H1 (cell line): ENCODE measurements at regions not wholly inside any gene's neighbourhood (a gene's known extent, or its start where the extent isn't known, plus 50 kb on each side); places are given as distances from the start of the nearest gene placed in this dataset.

Experiments used
- CTCF ChIA-PET: fragments of 300-600 bp; sonication (Branson Sonifier 250); formaldehyde crosslinking; loops from one replicate; lab custom pipeline; 2021; ENCODE audit not compliant: partially characterized antibody; lab: Charles Lee
- POLR2A ChIA-PET: fragments of 300-600 bp; sonication (Branson Sonifier 250); formaldehyde crosslinking; loops from one replicate; lab custom pipeline; 2021; ENCODE audit warnings: inconsistent platforms; ENCODE audit not compliant: partially characterized antibody; lab: Charles Lee
- DNase-seq, 2 experiments: peaks; one replicate each; pipeline versions ENCODE4 v3.0.0 to v3.0.0-alpha.2; 2010 to 2022; ENCODE audit warnings: low spot score in 2 of 2, low read depth in 1 of 2, mixed read lengths in 1 of 2
- FAIRE-seq: peaks from 2 replicates; lab custom pipeline; 2011; peaks lifted over from hg19 to GRCh38; lab: Jason Lieb, UNC
- H2AFZ ChIP-seq: 2 replicates; pipeline ENCODE4 v1.8.1; 2012; ENCODE audit warnings: low read length, inconsistent platforms
- H2AK5ac ChIP-seq: 2 replicates; pipeline ENCODE4 v1.6.1; 2013; ENCODE audit warnings: low read depth, low read length
- H2BK120ac ChIP-seq: replicated peaks from 2 replicates; pipeline ENCODE3; 2013; ENCODE audit warnings: low read depth, low read length, inconsistent platforms
- H2BK12ac ChIP-seq: 2 replicates; pipeline ENCODE4 v1.6.1; 2013; ENCODE audit warnings: low read depth, low read length
- H2BK15ac ChIP-seq: 2 replicates; pipeline ENCODE4 v1.6.1; 2013; ENCODE audit warnings: low read length
- H2BK20ac ChIP-seq: 2 replicates; pipeline ENCODE4 v1.6.1; 2013; ENCODE audit warnings: low read length
- H2BK5ac ChIP-seq: 2 replicates; pipeline ENCODE4 v1.6.1; 2013; ENCODE audit warnings: low read depth, low read length
- H3K14ac ChIP-seq: 2 replicates; pipeline ENCODE4 v1.6.1; 2013; ENCODE audit warnings: inconsistent platforms; ENCODE audit not compliant: insufficient read length
- H3K18ac ChIP-seq: 2 replicates; pipeline ENCODE4 v1.6.1; 2013; ENCODE audit warnings: low read length; ENCODE audit errors: extremely low read depth
- H3K23ac ChIP-seq: 2 replicates; pipeline ENCODE4 v1.6.1; 2013; ENCODE audit warnings: inconsistent platforms; ENCODE audit not compliant: insufficient read length
- H3K23me2 ChIP-seq: 2 replicates; pipeline ENCODE4 v1.6.1; 2013; ENCODE audit warnings: low read depth, low read length
- H3K27ac ChIP-seq: 2 replicates; pipeline ENCODE4 v1.6.1; 2011; ENCODE audit warnings: low read depth, low read length, inconsistent platforms
- H3K27me3 ChIP-seq, 4 experiments: replicated peaks in 1 of 4; 1 replicate in 1 of 4; 2 replicates in 3 of 4; pipeline versions ENCODE4 v1.6.1 to v1.8.1; 2011 to 2013; ENCODE audit warnings: low read length in 3 of 4, mild to moderate bottlenecking in 3 of 4, inconsistent platforms in 2 of 4, mixed read lengths in 2 of 4, moderate library complexity in 1 of 4; ENCODE audit not compliant: control insufficient read depth in 3 of 4, insufficient read depth in 3 of 4; ENCODE audit errors: extremely low read depth in 1 of 4
- H3K36me3 ChIP-seq, 4 experiments: 2 replicates each; pipeline versions ENCODE4 v1.6.1 to v1.8.1; 2011 to 2013; ENCODE audit warnings: mild to moderate bottlenecking in 4 of 4, low read length in 3 of 4, moderate library complexity in 2 of 4, control low read depth in 1 of 4, inconsistent platforms in 1 of 4; ENCODE audit not compliant: insufficient read depth in 4 of 4, control insufficient read depth in 2 of 4
- H3K4ac ChIP-seq: replicated peaks from 2 replicates; pipeline ENCODE3; 2013; ENCODE audit warnings: low read length, low read depth, mixed read lengths, inconsistent platforms; ENCODE audit not compliant: insufficient read length
- H3K4me1 ChIP-seq, 4 experiments: replicated peaks in 1 of 4; 1 replicate in 1 of 4; 2 replicates in 3 of 4; pipeline versions ENCODE4 v1.6.1 to v1.8.1; 2011 to 2013; ENCODE audit warnings: low read length in 3 of 4, inconsistent platforms in 2 of 4, mixed read lengths in 1 of 4; ENCODE audit not compliant: insufficient read depth in 4 of 4, control insufficient read depth in 3 of 4
- H3K4me2 ChIP-seq, 2 experiments: 2 replicates each; pipeline versions ENCODE4 v1.6.1 to v1.8.1; 2011 to 2013; ENCODE audit warnings: low read depth in 2 of 2, low read length in 2 of 2, control low read depth in 1 of 2, inconsistent platforms in 1 of 2, mild to moderate bottlenecking in 1 of 2; ENCODE audit not compliant: insufficient read depth in 1 of 2
- H3K4me3 ChIP-seq, 4 experiments: fragments of 200-600, 300-600 bp in 1 of 4; sonication (generic), shearing (Covaris generic), sonication (Bioruptor Twin) in 1 of 4; 2 replicates each; pipeline versions ENCODE4 v1.5.1 to v1.8.1; 2011 to 2016; ENCODE audit warnings: low read length in 4 of 4, low read depth in 3 of 4, control low read depth in 2 of 4, inconsistent platforms in 2 of 4, mild to moderate bottlenecking in 2 of 4, mixed read lengths in 1 of 4, moderate library complexity in 1 of 4; ENCODE audit not compliant: insufficient read depth in 2 of 4; ENCODE audit errors: extremely low read depth in 1 of 4
- H3K56ac ChIP-seq: replicated peaks from 2 replicates; pipeline ENCODE3; 2013; ENCODE audit warnings: low read depth, mild to moderate bottlenecking, mixed read lengths, low read length, inconsistent platforms; ENCODE audit not compliant: insufficient read length
- H3K79me1 ChIP-seq: 2 replicates; pipeline ENCODE4 v1.6.1; 2013; ENCODE audit warnings: low read depth, low read length, control low read depth
- H3K79me2 ChIP-seq, 2 experiments: 2 replicates each; pipeline versions ENCODE4 v1.6.1 to v1.8.1; 2012 to 2013; ENCODE audit warnings: low read length in 2 of 2, mild to moderate bottlenecking in 2 of 2, inconsistent platforms in 1 of 2; ENCODE audit not compliant: insufficient read depth in 2 of 2, control insufficient read depth in 1 of 2
- H3K9ac ChIP-seq, 4 experiments: replicated peaks in 1 of 4; 1 replicate in 1 of 4; 2 replicates in 3 of 4; pipeline versions ENCODE4 v1.6.1 to v1.8.1; 2011 to 2013; ENCODE audit warnings: low read depth in 3 of 4, low read length in 3 of 4, control low read depth in 2 of 4, mild to moderate bottlenecking in 2 of 4, moderate library complexity in 2 of 4, inconsistent platforms in 1 of 4; ENCODE audit errors: extremely low read depth in 1 of 4
- H3K9me3 ChIP-seq, 2 experiments: 2 replicates each; pipeline versions ENCODE4 v1.6.1 to v1.8.1; 2012 to 2013; ENCODE audit warnings: mild to moderate bottlenecking in 2 of 2, moderate library complexity in 2 of 2, control low read depth in 1 of 2, inconsistent platforms in 1 of 2, low read depth in 1 of 2, low read length in 1 of 2, mixed read lengths in 1 of 2; ENCODE audit not compliant: insufficient read depth in 2 of 2
- H4K20me1 ChIP-seq, 2 experiments: replicated peaks in 1 of 2; 2 replicates each; pipeline versions ENCODE3 to v1.8.1; 2011 to 2013; ENCODE audit warnings: inconsistent platforms in 2 of 2, low read length in 2 of 2, mild to moderate bottlenecking in 1 of 2; ENCODE audit not compliant: insufficient read depth in 2 of 2, control insufficient read depth in 1 of 2
- H4K5ac ChIP-seq: 2 replicates; pipeline ENCODE4 v1.6.1; 2013; ENCODE audit warnings: low read length, low read depth, mixed read lengths, inconsistent platforms; ENCODE audit not compliant: insufficient read length
- H4K8ac ChIP-seq: 2 replicates; pipeline ENCODE4 v1.8.0; 2013; ENCODE audit warnings: mild to moderate bottlenecking, moderate library complexity, low read length, inconsistent platforms; ENCODE audit not compliant: insufficient read depth; ENCODE audit errors: extremely low read depth
- H4K91ac ChIP-seq: replicated peaks from 2 replicates; pipeline ENCODE3; 2013; ENCODE audit warnings: low read length, mixed read lengths, inconsistent platforms; ENCODE audit not compliant: insufficient read length
- CEBPB ChIP-seq: IDR thresholded peaks from 2 replicates; pipeline ENCODE4 v1.6.1; 2012; ENCODE audit warnings: low read depth, low read length
- POU5F1 ChIP-seq: IDR thresholded peaks from 2 replicates; pipeline ENCODE4 v1.6.1; 2011; ENCODE audit warnings: low read depth, mild to moderate bottlenecking, low read length, moderate library complexity
- RBBP5 ChIP-seq: IDR thresholded peaks from 2 replicates; pipeline ENCODE4 v1.7.1; 2012; ENCODE audit warnings: low read depth, mild to moderate bottlenecking, inconsistent platforms, low read length, moderate library complexity, borderline replicate concordance
- WGBS, 2 experiments: shearing (Covaris generic) in 1 of 2; methylation state at CpG; one replicate each; pipeline versions ENCODE4 v1.1.6 to v1.1.7; 2013 to 2015; ENCODE audit warnings: low lambda C conversion rate in 2 of 2, mixed read lengths in 2 of 2, inconsistent platforms in 1 of 2, low coverage in 1 of 2, missing lambda C conversion rate in 1 of 2; ENCODE audit not compliant: insufficient replicate concordance in 2 of 2, insufficient coverage in 1 of 2, insufficient read length in 1 of 2; ENCODE audit errors: extremely low coverage in 1 of 2, missing lambda C conversion rate in 1 of 2; 5-methylcytosine and 5-hydroxymethylcytosine counted together

- Histone ChIP-seq H3K36me3 (no peaks in the 10 kb centered on the region), H3K9me3 (no peaks in the 10 kb centered on the region), H2BK12ac (no peak overlapping the region), H3K79me2 (no peaks in the 10 kb centered on the region), H3K14ac (no peak overlapping the region), H3K27ac (no peak overlapping the region), H3K9ac (no peak overlapping the region), H3K4me1 (no peaks in the 10 kb centered on the region), H2BK20ac (no peak overlapping the region), H3K4ac (no peak overlapping the region), H3K23ac (no peak overlapping the region), H3K4me3 (no peak overlapping the region), H4K5ac (no peak overlapping the region), H2BK15ac (no peak overlapping the region), H4K20me1 (no peaks in the 10 kb centered on the region), H3K18ac (no peak overlapping the region), H3K56ac (no peak overlapping the region), H3K4me2 (no peak overlapping the region), H2AFZ (no peak overlapping the region), H3K79me1 (no peaks in the 10 kb centered on the region), H4K91ac (no peak overlapping the region), H3K27me3 (no peaks in the 10 kb centered on the region), H2BK5ac (no peak overlapping the region), H3K23me2 (no peaks in the 10 kb centered on the region), H2BK120ac (no peak overlapping the region), H2AK5ac (no peak overlapping the region), H4K8ac (no peak overlapping the region)
- TF ChIP-seq CEBPB: 0 out of 2 replicates have a peak, but pooled peaks have one; percentile 50
- TF ChIP-seq POU5F1: no peak
- no peak for TF ChIP-seq RBBP5
- DNase-seq: no peak
- WGBS, 2 experiments: 93% methylated on average over 4 of the region's 4 CpGs; no CpG with 5 or more reads in 1 of the 2 experiments
- ChIA-PET CTCF (interaction anchor here (0.8 kb wide), 1 partner anchor 486 kb away, joined by 3 read pairs; no protein-coding TSS in a partner anchor), POLR2A (no interaction called here)
- FAIRE-seq: no peak
These were observed 501.2 kb downstream of the MMUT start for GRCh38 chr6:48961781-48962415.
